ENCODE measurements at regions not wholly inside any gene's neighbourhood (a gene's known extent, or its start where the extent isn't known, plus 50 kb on each side); places are given as distances from the start of the nearest gene placed in this dataset.
A peak's percentile ranks its signal among the peaks of the same experiment; 100 is the strongest.

GRCh38 chr10:128278362-128278761 is 152.1 kb upstream of the MKI67 start:
- H3K36me3 ChIP-seq (ENCODE audit: insufficient read depth) = no peaks in the 10 kb centered on the region
- H3K4me1 ChIP-seq (ENCODE audit: insufficient read depth) = no peaks in the 10 kb centered on the region
- WGBS = 36% methylated on average over 7 of the region's 7 CpGs
- DNase-seq (ENCODE audit: extremely low spot score) = no peak
- H3K4me3 ChIP-seq (ENCODE audit: low read depth, low read length) = no peak overlapping the region
- H3K27ac ChIP-seq (ENCODE audit: low read depth) = no peak overlapping the region

- H3K27ac ChIP-seq (ENCODE audit: low read depth) = no peak overlapping the region
- no peak overlapping the region for H3K4me3 ChIP-seq (ENCODE audit: low read depth, low read length)
- 68% methylated on average over 2 of the region's 2 CpGs for WGBS
- no peaks in the 10 kb centered on the region for H3K36me3 ChIP-seq (ENCODE audit: insufficient read depth)
- H3K4me1 ChIP-seq (ENCODE audit: insufficient read depth) = no peaks in the 10 kb centered on the region
- DNase-seq (ENCODE audit: extremely low spot score) = no peak
Measured at GRCh38 chr10:128280271-128280670, 154.0 kb upstream of the MKI67 start.

- no peak overlapping the region for H3K27ac ChIP-seq (ENCODE audit: low read depth)
- H3K4me1 ChIP-seq (ENCODE audit: insufficient read depth) = no peaks in the 10 kb centered on the region
- WGBS = 77% methylated on average over 6 of the region's 6 CpGs
- H3K4me3 ChIP-seq (ENCODE audit: low read depth, low read length) = no peak overlapping the region
- H3K36me3 ChIP-seq (ENCODE audit: insufficient read depth) = no peaks in the 10 kb centered on the region
- DNase-seq (ENCODE audit: extremely low spot score) = no peak
Measured at GRCh38 chr10:128281343-128281742, 155.1 kb upstream of the MKI67 start.

- H3K27ac ChIP-seq (ENCODE audit: low read depth) = no peak overlapping the region
- 88% methylated on average over 14 of the region's 14 CpGs for WGBS
- DNase-seq (ENCODE audit: extremely low spot score) = no peak
- H3K4me3 ChIP-seq (ENCODE audit: low read depth, low read length) = no peak overlapping the region
- no peaks in the 10 kb centered on the region for H3K4me1 ChIP-seq (ENCODE audit: insufficient read depth)
- H3K36me3 ChIP-seq (ENCODE audit: insufficient read depth) = no peaks in the 10 kb centered on the region
Measured at GRCh38 chr10:128281861-128282260, 155.6 kb upstream of the MKI67 start.

- no peaks in the 10 kb centered on the region for H3K36me3 ChIP-seq (ENCODE audit: insufficient read depth)
- no peak overlapping the region for H3K27ac ChIP-seq (ENCODE audit: low read depth)
- DNase-seq (ENCODE audit: extremely low spot score) = no peak
- no peaks in the 10 kb centered on the region for H3K4me1 ChIP-seq (ENCODE audit: insufficient read depth)
- no peak overlapping the region for H3K4me3 ChIP-seq (ENCODE audit: low read depth, low read length)
- 28% methylated on average over 22 of the region's 22 CpGs for WGBS
Measured at GRCh38 chr10:128286141-128286761, 160.0 kb upstream of the MKI67 start.

- H3K4me1 ChIP-seq (ENCODE audit: insufficient read depth) = no peaks in the 10 kb centered on the region
- no peaks in the 10 kb centered on the region for H3K36me3 ChIP-seq (ENCODE audit: insufficient read depth)
- no peak overlapping the region for H3K4me3 ChIP-seq (ENCODE audit: low read depth, low read length)
- WGBS = 4% methylated on average over 63 of the region's 63 CpGs
- DNase-seq (ENCODE audit: extremely low spot score) = no peak
- no peak overlapping the region for H3K27ac ChIP-seq (ENCODE audit: low read depth)
Measured at GRCh38 chr10:128286762-128287500, 160.7 kb upstream of the MKI67 start.

- no peak overlapping the region for H3K4me3 ChIP-seq (ENCODE audit: low read depth, low read length)
- H3K27ac ChIP-seq (ENCODE audit: low read depth) = no peak overlapping the region
- H3K36me3 ChIP-seq (ENCODE audit: insufficient read depth) = no peaks in the 10 kb centered on the region
- DNase-seq (ENCODE audit: extremely low spot score) = no peak
- H3K4me1 ChIP-seq (ENCODE audit: insufficient read depth) = no peaks in the 10 kb centered on the region
- 83% methylated on average over 6 of the region's 6 CpGs for WGBS
Measured at GRCh38 chr10:128287921-128288320, 161.7 kb upstream of the MKI67 start.

- no peak for DNase-seq (ENCODE audit: extremely low spot score)
- 86% methylated on average over 4 of the region's 4 CpGs for WGBS
- Histone ChIP-seq H3K4me3 (ENCODE audit: low read depth, low read length) (no peak overlapping the region), H3K27ac (ENCODE audit: low read depth) (no peak overlapping the region), H3K36me3 (ENCODE audit: insufficient read depth) (no peaks in the 10 kb centered on the region), H3K4me1 (ENCODE audit: insufficient read depth) (no peaks in the 10 kb centered on the region)
Measured at GRCh38 chr10:128289621-128290020, 163.4 kb upstream of the MKI67 start.

- no peak overlapping the region for H3K4me3 ChIP-seq (ENCODE audit: low read depth, low read length)
- no peak for DNase-seq (ENCODE audit: extremely low spot score)
- H3K36me3 ChIP-seq (ENCODE audit: insufficient read depth) = no peaks in the 10 kb centered on the region
- H3K4me1 ChIP-seq (ENCODE audit: insufficient read depth) = no peaks in the 10 kb centered on the region
- 87% methylated on average over 7 of the region's 7 CpGs for WGBS
- no peak overlapping the region for H3K27ac ChIP-seq (ENCODE audit: low read depth)
Measured at GRCh38 chr10:128295003-128295402, 168.8 kb upstream of the MKI67 start.

- DNase-seq (ENCODE audit: extremely low spot score) = no peak
- Histone ChIP-seq H3K27ac (ENCODE audit: low read depth) (no peak overlapping the region), H3K4me1 (ENCODE audit: insufficient read depth) (no peaks in the 10 kb centered on the region), H3K4me3 (ENCODE audit: low read depth, low read length) (no peak overlapping the region), H3K36me3 (ENCODE audit: insufficient read depth) (no peaks in the 10 kb centered on the region)
- WGBS = 54% methylated on average over 13 of the region's 13 CpGs
Measured at GRCh38 chr10:128296253-128297007, 170.2 kb upstream of the MKI67 start.

- peak; percentile 25 for DNase-seq (ENCODE audit: extremely low spot score)
- H3K36me3 ChIP-seq (ENCODE audit: insufficient read depth) = no peaks in the 10 kb centered on the region
- 57% methylated on average over 11 of the region's 11 CpGs for WGBS
- no peaks in the 10 kb centered on the region for H3K4me1 ChIP-seq (ENCODE audit: insufficient read depth)
- no peak overlapping the region for H3K4me3 ChIP-seq (ENCODE audit: low read depth, low read length)
- H3K27ac ChIP-seq (ENCODE audit: low read depth) = no peak overlapping the region
Measured at GRCh38 chr10:128297709-128298378, 171.6 kb upstream of the MKI67 start.

- Histone ChIP-seq H3K27ac (ENCODE audit: low read depth) (no peak overlapping the region), H3K4me1 (ENCODE audit: insufficient read depth) (no peaks in the 10 kb centered on the region), H3K4me3 (ENCODE audit: low read depth, low read length) (no peak overlapping the region), H3K36me3 (ENCODE audit: insufficient read depth) (no peaks in the 10 kb centered on the region)
- no peak for DNase-seq (ENCODE audit: extremely low spot score)
- WGBS = 72% methylated on average over 4 of the region's 4 CpGs
Measured at GRCh38 chr10:128298587-128298986, 172.4 kb upstream of the MKI67 start.

GRCh38 chr10:128300290-128300824 is 174.1 kb upstream of the MKI67 start:
- no peak for DNase-seq (ENCODE audit: extremely low spot score)
- H3K4me3 ChIP-seq (ENCODE audit: low read depth, low read length) = no peak overlapping the region
- 80% methylated on average over 13 of the region's 13 CpGs for WGBS
- H3K4me1 ChIP-seq (ENCODE audit: insufficient read depth) = no peaks in the 10 kb centered on the region
- no peaks in the 10 kb centered on the region for H3K36me3 ChIP-seq (ENCODE audit: insufficient read depth)
- no peak overlapping the region for H3K27ac ChIP-seq (ENCODE audit: low read depth)
